Panc1 (cell line): ENCODE measurements at regions not wholly inside any gene's neighbourhood (a gene's known extent, or its start where the extent isn't known, plus 50 kb on each side); places are given as distances from the start of the nearest gene placed in this dataset.

Source experiments
- CTCF ChIP-seq: fragments of 450-650 bp; IDR thresholded peaks from 2 replicates; pipeline ENCODE4 v1.5.1; 2017; ENCODE audit warnings: mild to moderate bottlenecking
- TCF7L2 ChIP-seq: IDR thresholded peaks from 2 replicates; pipeline ENCODE4 v1.6.1; 2011; ENCODE audit warnings: mild to moderate bottlenecking, low read depth, low read length, inconsistent platforms

GRCh38 chr7:88432301-88432700 is 125.6 kb upstream of the STEAP4 start:
- TF ChIP-seq CTCF (no peak), TCF7L2 (no peak)
